GM23338 (cell line): ENCODE measurements at regions not wholly inside any gene's neighbourhood (a gene's known extent, or its start where the extent isn't known, plus 50 kb on each side); places are given as distances from the start of the nearest gene placed in this dataset.

ENCODE experiments used
- ATAC-seq: fragments of 200-7000 bp; cut with Tn5 transposase; 3 replicates; pipeline ENCODE4 v1.9.1; 2020
- DNase-seq: peaks from one replicate; pipeline ENCODE4 v3.0.0-alpha.2; 2015; ENCODE audit warnings: low spot score
- H2AFZ ChIP-seq: fragments of 200-600 bp; sonication (generic); 2 replicates; pipeline ENCODE4 v1.8.0; 2016; ENCODE audit warnings: antibody characterized with exemption, mild to moderate bottlenecking, moderate library complexity
- H3F3A ChIP-seq: fragments of 200-600 bp; sonication (generic); replicated peaks from 2 replicates; pipeline ENCODE4 v1.8.0; 2017; ENCODE audit warnings: antibody characterized with exemption, mixed run types, low read depth
- H3K27ac ChIP-seq: fragments of 200-600 bp; sonication (generic); 2 replicates; pipeline ENCODE4 v1.6.1; 2016; ENCODE audit warnings: low read depth
- H3K27me3 ChIP-seq: fragments of 200-600 bp; sonication (generic); 2 replicates; pipeline ENCODE4 v1.8.0; 2016; ENCODE audit warnings: mild to moderate bottlenecking, mixed run types, moderate library complexity; ENCODE audit not compliant: insufficient read depth
- H3K36me3 ChIP-seq: fragments of 200-600 bp; sonication (generic); 2 replicates; pipeline ENCODE4 v1.8.0; 2016; ENCODE audit warnings: mild to moderate bottlenecking; ENCODE audit not compliant: insufficient read depth
- H3K4me1 ChIP-seq: fragments of 200-600 bp; sonication (generic); 2 replicates; pipeline ENCODE4 v1.8.0; 2016; ENCODE audit warnings: mild to moderate bottlenecking, moderate library complexity; ENCODE audit not compliant: insufficient read depth
- H3K4me2 ChIP-seq: fragments of 200-600 bp; sonication (generic); 2 replicates; pipeline ENCODE4 v1.7.1; 2017; ENCODE audit warnings: mixed run types
- H3K4me3 ChIP-seq: fragments of 200-600 bp; sonication (generic); 2 replicates; pipeline ENCODE4 v1.6.1; 2016; ENCODE audit warnings: mixed run types
- H3K79me2 ChIP-seq: fragments of 200-600 bp; sonication (generic); replicated peaks from 2 replicates; pipeline ENCODE4 v1.8.0; 2017; ENCODE audit warnings: mild to moderate bottlenecking; ENCODE audit not compliant: insufficient read depth
- H3K9me2 ChIP-seq: fragments of 200-600 bp; sonication (generic); 2 replicates; pipeline ENCODE4 v1.8.0; 2017; ENCODE audit not compliant: insufficient read depth
- H4K20me1 ChIP-seq: fragments of 200-600 bp; sonication (generic); replicated peaks from 2 replicates; pipeline ENCODE4 v1.8.0; 2017; ENCODE audit warnings: mild to moderate bottlenecking; ENCODE audit not compliant: insufficient read depth
- H3K27ac Mint-ChIP-seq: 2 replicates; pipeline ENCODE4 v1.8.0; 2020; ENCODE audit warnings: inconsistent platforms, mild to moderate bottlenecking, moderate library complexity, mixed read lengths
- H3K27me3 Mint-ChIP-seq: 3 replicates; pipeline ENCODE4 v1.8.0; 2022; ENCODE audit warnings: low read depth, mild to moderate bottlenecking, moderate library complexity, mixed read lengths, inconsistent platforms; ENCODE audit not compliant: insufficient read depth, poor library complexity
- H3K36me3 Mint-ChIP-seq: 3 replicates; pipeline ENCODE4 v1.8.0; 2021; ENCODE audit warnings: low read depth, mild to moderate bottlenecking, inconsistent platforms, moderate library complexity, mixed read lengths
- H3K4me1 Mint-ChIP-seq: 3 replicates; pipeline ENCODE4 v1.8.0; 2020; ENCODE audit warnings: mild to moderate bottlenecking, inconsistent platforms, mixed read lengths
- H3K4me3 Mint-ChIP-seq: 3 replicates; pipeline ENCODE4 v1.8.0; 2021; ENCODE audit warnings: moderate library complexity, mild to moderate bottlenecking, inconsistent platforms, mixed read lengths
- H3K9me3 Mint-ChIP-seq: 3 replicates; pipeline ENCODE4 v1.8.0; 2020; ENCODE audit warnings: moderate library complexity, mild to moderate bottlenecking, inconsistent platforms, mixed read lengths
- NANOG ChIP-seq: IDR thresholded peaks from 2 replicates; pipeline ENCODE4 v1.6.1; 2016; ENCODE audit warnings: antibody characterized with exemption, borderline replicate concordance
- TF ChIP-seq, protein P1 (sequence below): fragments of 250-450 bp; sonication (Bioruptor Pico); IDR thresholded peaks from 2 replicates; pipeline ENCODE4 v1.5.0; 2020; ENCODE audit warnings: mild to moderate bottlenecking, moderate library complexity

GRCh38 chr1:244205906-244206305 is 154.8 kb downstream of the ZBTB18 start:
- Histone ChIP-seq H3K27me3 (no peaks in the 10 kb centered on the region), H3K4me3 (no peak overlapping the region), H4K20me1 (no peaks in the 10 kb centered on the region), H2AFZ (no peak overlapping the region), H3F3A (no peaks in the 10 kb centered on the region), H3K79me2 (no peaks in the 10 kb centered on the region), H3K27ac (no peak overlapping the region), H3K9me2 (no peaks in the 10 kb centered on the region), H3K36me3 (no peaks in the 10 kb centered on the region), H3K4me1 (no peaks in the 10 kb centered on the region), H3K4me2 (no peak overlapping the region)
- Mint-ChIP-seq H3K36me3 (no peaks in the 10 kb centered on the region), H3K9me3 (no peaks in the 10 kb centered on the region), H3K27ac (no peak overlapping the region), H3K4me1 (no peaks in the 10 kb centered on the region), H3K27me3 (peaks cover 6% of the 10 kb centered on the region), H3K4me3 (no peak overlapping the region)
- DNase-seq (no peak), ATAC-seq (no peak)
- TF ChIP-seq, protein P1, sequence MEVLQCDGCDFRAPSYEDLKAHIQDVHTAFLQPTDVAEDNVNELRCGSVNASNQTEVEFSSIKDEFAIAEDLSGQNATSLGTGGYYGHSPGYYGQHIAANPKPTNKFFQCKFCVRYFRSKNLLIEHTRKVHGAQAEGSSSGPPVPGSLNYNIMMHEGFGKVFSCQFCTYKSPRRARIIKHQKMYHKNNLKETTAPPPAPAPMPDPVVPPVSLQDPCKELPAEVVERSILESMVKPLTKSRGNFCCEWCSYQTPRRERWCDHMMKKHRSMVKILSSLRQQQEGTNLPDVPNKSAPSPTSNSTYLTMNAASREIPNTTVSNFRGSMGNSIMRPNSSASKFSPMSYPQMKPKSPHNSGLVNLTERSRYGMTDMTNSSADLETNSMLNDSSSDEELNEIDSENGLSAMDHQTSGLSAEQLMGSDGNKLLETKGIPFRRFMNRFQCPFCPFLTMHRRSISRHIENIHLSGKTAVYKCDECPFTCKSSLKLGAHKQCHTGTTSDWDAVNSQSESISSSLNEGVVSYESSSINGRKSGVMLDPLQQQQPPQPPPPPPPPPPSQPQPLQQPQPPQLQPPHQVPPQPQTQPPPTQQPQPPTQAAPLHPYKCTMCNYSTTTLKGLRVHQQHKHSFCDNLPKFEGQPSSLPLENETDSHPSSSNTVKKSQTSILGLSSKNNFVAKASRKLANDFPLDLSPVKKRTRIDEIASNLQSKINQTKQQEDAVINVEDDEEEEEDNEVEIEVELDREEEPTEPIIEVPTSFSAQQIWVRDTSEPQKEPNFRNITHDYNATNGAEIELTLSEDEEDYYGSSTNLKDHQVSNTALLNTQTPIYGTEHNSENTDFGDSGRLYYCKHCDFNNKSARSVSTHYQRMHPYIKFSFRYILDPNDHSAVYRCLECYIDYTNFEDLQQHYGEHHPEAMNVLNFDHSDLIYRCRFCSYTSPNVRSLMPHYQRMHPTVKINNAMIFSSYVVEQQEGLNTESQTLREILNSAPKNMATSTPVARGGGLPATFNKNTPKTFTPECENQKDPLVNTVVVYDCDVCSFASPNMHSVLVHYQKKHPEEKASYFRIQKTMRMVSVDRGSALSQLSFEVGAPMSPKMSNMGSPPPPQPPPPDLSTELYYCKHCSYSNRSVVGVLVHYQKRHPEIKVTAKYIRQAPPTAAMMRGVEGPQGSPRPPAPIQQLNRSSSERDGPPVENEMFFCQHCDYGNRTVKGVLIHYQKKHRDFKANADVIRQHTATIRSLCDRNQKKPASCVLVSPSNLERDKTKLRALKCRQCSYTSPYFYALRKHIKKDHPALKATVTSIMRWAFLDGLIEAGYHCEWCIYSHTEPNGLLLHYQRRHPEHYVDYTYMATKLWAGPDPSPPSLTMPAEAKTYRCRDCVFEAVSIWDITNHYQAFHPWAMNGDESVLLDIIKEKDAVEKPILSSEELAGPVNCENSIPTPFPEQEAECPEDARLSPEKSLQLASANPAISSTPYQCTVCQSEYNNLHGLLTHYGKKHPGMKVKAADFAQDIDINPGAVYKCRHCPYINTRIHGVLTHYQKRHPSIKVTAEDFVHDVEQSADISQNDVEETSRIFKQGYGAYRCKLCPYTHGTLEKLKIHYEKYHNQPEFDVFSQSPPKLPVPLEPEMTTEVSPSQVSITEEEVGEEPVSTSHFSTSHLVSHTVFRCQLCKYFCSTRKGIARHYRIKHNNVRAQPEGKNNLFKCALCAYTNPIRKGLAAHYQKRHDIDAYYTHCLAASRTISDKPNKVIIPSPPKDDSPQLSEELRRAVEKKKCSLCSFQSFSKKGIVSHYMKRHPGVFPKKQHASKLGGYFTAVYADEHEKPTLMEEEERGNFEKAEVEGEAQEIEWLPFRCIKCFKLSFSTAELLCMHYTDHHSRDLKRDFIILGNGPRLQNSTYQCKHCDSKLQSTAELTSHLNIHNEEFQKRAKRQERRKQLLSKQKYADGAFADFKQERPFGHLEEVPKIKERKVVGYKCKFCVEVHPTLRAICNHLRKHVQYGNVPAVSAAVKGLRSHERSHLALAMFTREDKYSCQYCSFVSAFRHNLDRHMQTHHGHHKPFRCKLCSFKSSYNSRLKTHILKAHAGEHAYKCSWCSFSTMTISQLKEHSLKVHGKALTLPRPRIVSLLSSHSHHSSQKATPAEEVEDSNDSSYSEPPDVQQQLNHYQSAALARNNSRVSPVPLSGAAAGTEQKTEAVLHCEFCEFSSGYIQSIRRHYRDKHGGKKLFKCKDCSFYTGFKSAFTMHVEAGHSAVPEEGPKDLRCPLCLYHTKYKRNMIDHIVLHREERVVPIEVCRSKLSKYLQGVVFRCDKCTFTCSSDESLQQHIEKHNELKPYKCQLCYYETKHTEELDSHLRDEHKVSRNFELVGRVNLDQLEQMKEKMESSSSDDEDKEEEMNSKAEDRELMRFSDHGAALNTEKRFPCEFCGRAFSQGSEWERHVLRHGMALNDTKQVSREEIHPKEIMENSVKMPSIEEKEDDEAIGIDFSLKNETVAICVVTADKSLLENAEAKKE (CRISPR knock-in tag): no peak

DNA sequence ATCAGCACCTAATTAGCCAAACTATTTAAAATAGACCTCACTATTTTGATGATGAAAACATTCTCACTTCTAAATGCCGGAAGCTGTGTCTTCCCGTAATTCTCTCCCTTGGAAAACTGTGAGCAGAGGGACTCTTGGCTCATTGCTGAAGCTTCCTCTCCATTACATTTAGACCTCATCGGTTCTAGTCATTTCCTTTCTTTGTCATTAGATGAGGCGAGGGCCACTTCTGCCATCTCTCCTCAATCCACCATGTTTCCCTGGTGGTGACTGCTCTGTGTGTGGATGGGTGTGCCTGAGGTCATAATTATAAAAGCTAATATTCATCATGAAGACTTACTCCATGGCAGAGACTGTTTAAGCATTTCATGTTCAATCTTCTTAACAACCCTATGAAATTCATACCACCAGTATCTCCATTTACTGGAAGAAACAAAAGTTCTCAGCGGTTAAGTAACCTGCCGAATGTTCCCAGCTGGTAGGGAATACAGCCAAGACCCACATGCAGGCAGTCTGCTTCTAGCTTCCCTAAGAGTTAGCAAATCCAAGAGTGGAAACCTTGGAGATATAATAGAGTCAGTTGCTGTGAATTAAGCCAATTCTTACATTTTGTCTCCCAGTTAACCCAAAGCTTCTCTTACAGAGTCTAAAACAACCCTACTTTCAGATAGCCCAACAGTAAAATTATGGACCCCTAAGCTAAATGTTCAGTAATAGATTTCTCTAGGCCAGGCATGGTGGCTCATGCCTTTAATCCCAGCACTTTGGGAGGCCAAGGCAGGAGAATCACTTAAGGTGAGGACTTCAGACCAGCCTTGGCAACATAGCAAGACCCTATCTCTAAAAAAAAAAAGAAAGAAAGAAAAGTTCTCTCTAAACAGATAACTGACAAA is 156.2 kb downstream of the ZBTB18 start:
- no peak overlapping the region for H3K27ac ChIP-seq
- Mint-ChIP-seq H3K27ac (no peak overlapping the region), H3K4me3 (no peak overlapping the region), H3K4me1 (no peaks in the 10 kb centered on the region), H3K36me3 (no peaks in the 10 kb centered on the region), H3K9me3 (no peaks in the 10 kb centered on the region), H3K27me3 (peaks cover 6% of the 10 kb centered on the region)
- no peaks in the 10 kb centered on the region for H3K9me2 ChIP-seq
- DNase-seq: no peak
- H3K79me2 ChIP-seq: no peaks in the 10 kb centered on the region
- no peaks in the 10 kb centered on the region for H3K4me1 ChIP-seq
- no peak overlapping the region for H3K4me3 ChIP-seq
- ATAC-seq: no peak
- no peaks in the 10 kb centered on the region for H3F3A ChIP-seq
- no peak overlapping the region; the same call in 1 of the 2 replicates for H2AFZ ChIP-seq
- no peaks in the 10 kb centered on the region for H4K20me1 ChIP-seq
- no peak overlapping the region for H3K4me2 ChIP-seq
- H3K27me3 ChIP-seq: no peaks in the 10 kb centered on the region
- H3K36me3 ChIP-seq: no peaks in the 10 kb centered on the region
- TF ChIP-seq, protein P1 (CRISPR knock-in tag): no peak
- TF ChIP-seq NANOG: no peak
